SK-N-SH (cell line): ENCODE measurements at regions not wholly inside any gene's neighbourhood (a gene's known extent, or its start where the extent isn't known, plus 50 kb on each side); places are given as distances from the start of the nearest gene placed in this dataset.
A peak's percentile ranks its signal among the peaks of the same experiment; 100 is the strongest.

Experiments used
- CTCF ChIA-PET: fragments of 300-600, 350-600 bp; formaldehyde crosslinking; extraction: SDS; loops from one replicate; lab custom pipeline; 2021; lab: Yijun Ruan, JAX
- POLR2A ChIA-PET: fragments of 350-600 bp; sonication (Branson Sonifier 250); formaldehyde crosslinking; extraction: SDS; loops from one replicate; lab custom pipeline; 2020; ENCODE audit warnings: antibody characterized with exemption, inconsistent platforms; lab: Yijun Ruan, JAX
- DNase-seq: peaks from one replicate; pipeline ENCODE4 v3.0.0; 2012
- H2AFZ ChIP-seq: fragments of 200-600 bp; sonication (generic); 2 replicates; pipeline ENCODE4 v1.8.1; 2016; ENCODE audit warnings: antibody characterized with exemption, mild to moderate bottlenecking, low read depth
- H3F3A ChIP-seq: fragments of 200-600 bp; sonication (generic); replicated peaks from 2 replicates; pipeline ENCODE3; 2016; ENCODE audit warnings: antibody characterized with exemption, mild to moderate bottlenecking; ENCODE audit not compliant: insufficient read depth
- H3K27ac ChIP-seq, 2 experiments: fragments of 200-500 bp in 1 of 2; fragments of 200-600 bp in 1 of 2; sonication (Bioruptor generic) in 1 of 2; sonication (generic), shearing (Covaris generic) in 1 of 2; 2 replicates each; pipeline versions ENCODE4 v1.5.1 to v1.6.1; 2014 to 2016; ENCODE audit warnings: low read depth in 2 of 2, inconsistent platforms in 1 of 2, low read length in 1 of 2, mild to moderate bottlenecking in 1 of 2, mixed read lengths in 1 of 2
- H3K27me3 ChIP-seq: fragments of 200-600 bp; sonication (generic), shearing (Covaris generic); 2 replicates; pipeline ENCODE4 v1.6.1; 2016; ENCODE audit warnings: mixed run types; ENCODE audit not compliant: insufficient read depth
- H3K36me3 ChIP-seq, 2 experiments: fragments of 200-500 bp in 1 of 2; fragments of 200-600 bp in 1 of 2; sonication (Bioruptor generic) in 1 of 2; sonication (generic) in 1 of 2; replicated peaks in 1 of 2; 2 replicates each; pipeline versions ENCODE3 to v1.5.1; 2014 to 2016; ENCODE audit warnings: low read length in 1 of 2, mild to moderate bottlenecking in 1 of 2; ENCODE audit not compliant: insufficient read depth in 2 of 2, control insufficient read depth in 1 of 2
- H3K4me1 ChIP-seq, 2 experiments: fragments of 200-500 bp in 1 of 2; fragments of 200-600 bp in 1 of 2; sonication (Bioruptor generic) in 1 of 2; sonication (generic), shearing (Covaris generic) in 1 of 2; 2 replicates each; pipeline versions ENCODE4 v1.5.1 to v1.6.1; 2014 to 2016; ENCODE audit warnings: low read depth in 1 of 2, low read length in 1 of 2, mixed run types in 1 of 2; ENCODE audit not compliant: insufficient read depth in 2 of 2, control insufficient read depth in 1 of 2
- H3K4me2 ChIP-seq: fragments of 200-600 bp; sonication (generic), shearing (Covaris generic); 2 replicates; pipeline ENCODE4 v1.6.1; 2017; ENCODE audit warnings: mixed run types
- H3K4me3 ChIP-seq, 2 experiments: fragments of 200-500 bp in 1 of 2; fragments of 200-600 bp in 1 of 2; sonication (Bioruptor generic) in 1 of 2; sonication (generic), shearing (Covaris generic) in 1 of 2; 2 replicates each; pipeline versions ENCODE4 v1.5.1 to v1.8.1; 2014 to 2016; ENCODE audit warnings: low read depth in 2 of 2, inconsistent platforms in 1 of 2, low read length in 1 of 2, mild to moderate bottlenecking in 1 of 2, mixed read lengths in 1 of 2, moderate library complexity in 1 of 2
- H3K79me2 ChIP-seq: fragments of 200-600 bp; sonication (generic); 2 replicates; pipeline ENCODE4 v1.8.1; 2017; ENCODE audit warnings: mild to moderate bottlenecking; ENCODE audit not compliant: insufficient read depth
- H3K9ac ChIP-seq: fragments of 200-600 bp; sonication (generic); 2 replicates; pipeline ENCODE4 v1.6.1; 2017; ENCODE audit warnings: mixed run types
- H3K9me2 ChIP-seq: fragments of 200-600 bp; sonication (generic); 2 replicates; pipeline ENCODE4 v1.6.1; 2017; ENCODE audit warnings: mixed run types
- H3K9me3 ChIP-seq: fragments of 200-600 bp; sonication (generic); 2 replicates; pipeline ENCODE4 v1.6.1; 2017; ENCODE audit warnings: mixed run types, mild to moderate bottlenecking, moderate library complexity
- H4K20me1 ChIP-seq: fragments of 200-600 bp; sonication (generic); 2 replicates; pipeline ENCODE4 v1.6.1; 2017; ENCODE audit warnings: mild to moderate bottlenecking, mixed run types; ENCODE audit not compliant: insufficient read depth
- CTCF ChIP-seq: fragments of 200-600 bp; sonication (generic); IDR thresholded peaks from 2 replicates; pipeline ENCODE4 v1.6.1; 2017; ENCODE audit warnings: antibody characterized with exemption, mild to moderate bottlenecking, moderate library complexity
- ELF1 ChIP-seq: IDR thresholded peaks from 2 replicates; pipeline ENCODE4 v1.4.0; 2012
- EP300 ChIP-seq, 2 experiments: IDR thresholded peaks; 2 replicates each; pipeline versions ENCODE4 v1.4.0 to v1.6.1; 2012; ENCODE audit warnings: borderline replicate concordance in 1 of 2, low read depth in 1 of 2, low read length in 1 of 2
- FOSL2 ChIP-seq: IDR thresholded peaks from 2 replicates; pipeline ENCODE4 v1.4.0; 2012; ENCODE audit warnings: low read depth, mild to moderate bottlenecking, moderate library complexity, borderline replicate concordance
- FOXJ3 ChIP-seq: sonication (generic); formaldehyde crosslinking; IDR thresholded peaks from 2 replicates; pipeline ENCODE4 v1.5.1; 2020; ENCODE audit warnings: mild to moderate bottlenecking, missing genetic modification reagents
- FOXM1 ChIP-seq: IDR thresholded peaks from 2 replicates; pipeline ENCODE4 v1.4.0; 2012; ENCODE audit warnings: low read depth, mild to moderate bottlenecking
- GATA2 ChIP-seq: sonication (generic); formaldehyde crosslinking; IDR thresholded peaks from 2 replicates; pipeline ENCODE4 v1.5.0; 2020; ENCODE audit warnings: mild to moderate bottlenecking, missing genetic modification reagents
- JUND ChIP-seq: IDR thresholded peaks from 2 replicates; pipeline ENCODE4 v1.4.0; 2012
- MAX ChIP-seq: IDR thresholded peaks from 2 replicates; pipeline ENCODE4 v1.4.0; 2012; ENCODE audit warnings: low read depth
- MEF2A ChIP-seq: IDR thresholded peaks from 2 replicates; pipeline ENCODE4 v1.4.0; 2012; ENCODE audit warnings: low read depth, borderline replicate concordance
- MXI1 ChIP-seq: IDR thresholded peaks from 2 replicates; pipeline ENCODE4 v1.6.1; 2012; ENCODE audit warnings: mild to moderate bottlenecking, low read depth, low read length, improper control_type of control experiment
- NRF1 ChIP-seq: IDR thresholded peaks from 2 replicates; pipeline ENCODE4 v1.6.1; 2012; ENCODE audit warnings: low read depth, mild to moderate bottlenecking, low read length
- RFX5 ChIP-seq: IDR thresholded peaks from 2 replicates; pipeline ENCODE4 v1.6.1; 2012; ENCODE audit warnings: mild to moderate bottlenecking, improper control_type of control experiment, low read length
- RXRA ChIP-seq: IDR thresholded peaks from 2 replicates; pipeline ENCODE4 v1.4.0; 2012; ENCODE audit warnings: low read depth, mild to moderate bottlenecking, borderline replicate concordance
- SIN3A ChIP-seq: IDR thresholded peaks from 2 replicates; pipeline ENCODE4 v1.6.1; 2012; ENCODE audit warnings: low read depth, mild to moderate bottlenecking, low read length, moderate library complexity, borderline replicate concordance
- TEAD4 ChIP-seq: IDR thresholded peaks from 2 replicates; pipeline ENCODE4 v1.4.0; 2012; ENCODE audit warnings: mild to moderate bottlenecking, borderline replicate concordance; ENCODE audit not compliant: insufficient read depth
- WGBS: methylation state at CpG from one replicate; pipeline ENCODE4 v1.1.6; 2017; ENCODE audit warnings: low lambda C conversion rate; 5-methylcytosine and 5-hydroxymethylcytosine counted together

- no peak for TF ChIP-seq CTCF
- peak; percentile 96 for TF ChIP-seq FOXJ3 (CRISPR knock-in tag)
- peak; percentile 69; the same call in 1 of the 2 replicates for TF ChIP-seq MXI1
These were observed 287.0 kb upstream of the PLXNA2 start (continued) for GRCh38 chr1:208531003-208531750.

- 46% methylated on average over 7 of the region's 7 CpGs for WGBS
- no peaks in the 10 kb centered on the region for H3K79me2 ChIP-seq
- H3K9ac ChIP-seq: no peak overlapping the region
- no peaks in the 10 kb centered on the region for H3K36me3 ChIP-seq
- H3K4me1 ChIP-seq: peaks cover 0 to 80% of the 10 kb centered on the region in 2 experiments; a peak in 2 of 4 replicates
- POLR2A ChIA-PET: no interaction called here
- no peak overlapping the region for H3K4me3 ChIP-seq
- H2AFZ ChIP-seq: no peak overlapping the region
- H3K27me3 ChIP-seq: no peaks in the 10 kb centered on the region
- H3K4me2 ChIP-seq: no peak overlapping the region
- H4K20me1 ChIP-seq: no peaks in the 10 kb centered on the region
- H3F3A ChIP-seq: no peaks in the 10 kb centered on the region
- peak overlapping the region in 1 of 2 experiments; percentile 97; a peak in 2 of 4 replicates for H3K27ac ChIP-seq
- H3K9me3 ChIP-seq: no peaks in the 10 kb centered on the region
- H3K9me2 ChIP-seq: no peaks in the 10 kb centered on the region
- peak; percentile 24 for DNase-seq
- CTCF ChIA-PET: interaction anchor here (0.9 to 1.3 kb wide), 2 partner anchors 12 to 119 kb away, joined by 3 read pairs; no protein-coding TSS in a partner anchor
- TF ChIP-seq GATA2 (CRISPR knock-in tag) (peak; percentile 62), EP300 (IDR thresholded peaks at IDR 0.05; ENCODE audit: borderline replicate concordance in 1 of 2, low read depth in 1 of 2, low read length in 1 of 2) (peak in 1 of 2 experiments; percentile 32; a peak in 1 of 4 replicates), SIN3A (no peak)
These were observed 289.8 kb upstream of the PLXNA2 start for GRCh38 chr1:208533746-208534598.

GRCh38 chr1:208534599-208534897 is 290.4 kb upstream of the PLXNA2 start:
- 91% methylated on average over 4 of the region's 4 CpGs for WGBS
- peaks cover 0 to 74% of the 10 kb centered on the region in 2 experiments; a peak in 2 of 4 replicates for H3K4me1 ChIP-seq
- peak overlapping the region in 1 of 2 experiments; percentile 97; a peak in 2 of 4 replicates for H3K27ac ChIP-seq
- ChIA-PET POLR2A (no interaction called here), CTCF (interaction anchor here (0.9 to 1.3 kb wide), 2 partner anchors 58 to 118 kb away, joined by 3 read pairs; no protein-coding TSS in a partner anchor)
- no peak overlapping the region for H2AFZ ChIP-seq
- H3K9me3 ChIP-seq: no peaks in the 10 kb centered on the region
- no peak overlapping the region for H3K9ac ChIP-seq
- no peaks in the 10 kb centered on the region for H3K79me2 ChIP-seq
- no peaks in the 10 kb centered on the region for H4K20me1 ChIP-seq
- no peaks in the 10 kb centered on the region for H3K36me3 ChIP-seq
- no peak for DNase-seq
- H3K27me3 ChIP-seq: no peaks in the 10 kb centered on the region
- TF ChIP-seq FOSL2 (no peak), RXRA (no peak), FOXM1 (no peak), EP300 (IDR thresholded peaks at IDR 0.05; ENCODE audit: borderline replicate concordance in 1 of 2, low read depth in 1 of 2, low read length in 1 of 2) (no peak), NRF1 (no peak), MEF2A (no peak), RFX5 (no peak), ELF1 (no peak), TEAD4 (no peak), MAX (no peak), CTCF (no peak), JUND (no peak)
- H3K9me2 ChIP-seq: no peaks in the 10 kb centered on the region
- H3K4me3 ChIP-seq: no peak overlapping the region
- H3F3A ChIP-seq: no peaks in the 10 kb centered on the region
- H3K4me2 ChIP-seq: no peak overlapping the region
